Mammary epithelial cell (primary cell): ENCODE measurements at regions not wholly inside any gene's neighbourhood (a gene's known extent, or its start where the extent isn't known, plus 50 kb on each side); places are given as distances from the start of the nearest gene placed in this dataset.
A peak's percentile ranks its signal among the peaks of the same experiment; 100 is the strongest.

Experiments used
- EZH2 ChIP-seq: IDR thresholded peaks from 2 replicates; pipeline ENCODE4 v1.6.1; 2012; ENCODE audit warnings: low read length, inconsistent platforms, borderline replicate concordance
- TF ChIP-seq, protein P1 (sequence below), 2 donors: IDR thresholded peaks in 1 of 2; conservative IDR thresholded peaks in 1 of 2; 2 replicates each; pipeline ENCODE4 v1.5.1; 2011 to 2012; ENCODE audit warnings: inconsistent platforms in 2 of 2, low read length in 2 of 2, mild to moderate bottlenecking in 2 of 2, control low read depth in 1 of 2, low read depth in 1 of 2; ENCODE audit not compliant: insufficient read depth in 1 of 2; ENCODE audit errors: extremely low read depth in 1 of 2

DNA sequence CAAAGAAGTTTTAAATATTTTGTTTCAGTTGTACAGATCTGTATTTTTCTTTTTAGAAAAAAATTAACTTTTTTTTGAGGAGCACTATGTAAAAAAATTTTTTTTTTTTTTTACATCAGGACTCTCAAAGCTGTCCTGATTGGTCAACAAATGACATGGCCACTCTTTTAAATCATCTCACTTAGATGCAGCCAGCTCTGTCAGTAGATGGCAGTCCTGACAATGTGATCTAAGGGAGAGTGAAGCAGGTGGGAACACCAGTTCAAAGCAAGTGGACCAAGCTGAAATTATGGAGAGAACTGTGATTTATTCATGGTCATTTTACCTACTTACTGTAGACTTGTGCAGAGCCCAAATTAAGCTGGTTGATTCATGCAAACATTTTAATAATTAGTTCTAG lies 174.7 kb upstream of the GPRIN3 start:
- TF ChIP-seq, protein P1, sequence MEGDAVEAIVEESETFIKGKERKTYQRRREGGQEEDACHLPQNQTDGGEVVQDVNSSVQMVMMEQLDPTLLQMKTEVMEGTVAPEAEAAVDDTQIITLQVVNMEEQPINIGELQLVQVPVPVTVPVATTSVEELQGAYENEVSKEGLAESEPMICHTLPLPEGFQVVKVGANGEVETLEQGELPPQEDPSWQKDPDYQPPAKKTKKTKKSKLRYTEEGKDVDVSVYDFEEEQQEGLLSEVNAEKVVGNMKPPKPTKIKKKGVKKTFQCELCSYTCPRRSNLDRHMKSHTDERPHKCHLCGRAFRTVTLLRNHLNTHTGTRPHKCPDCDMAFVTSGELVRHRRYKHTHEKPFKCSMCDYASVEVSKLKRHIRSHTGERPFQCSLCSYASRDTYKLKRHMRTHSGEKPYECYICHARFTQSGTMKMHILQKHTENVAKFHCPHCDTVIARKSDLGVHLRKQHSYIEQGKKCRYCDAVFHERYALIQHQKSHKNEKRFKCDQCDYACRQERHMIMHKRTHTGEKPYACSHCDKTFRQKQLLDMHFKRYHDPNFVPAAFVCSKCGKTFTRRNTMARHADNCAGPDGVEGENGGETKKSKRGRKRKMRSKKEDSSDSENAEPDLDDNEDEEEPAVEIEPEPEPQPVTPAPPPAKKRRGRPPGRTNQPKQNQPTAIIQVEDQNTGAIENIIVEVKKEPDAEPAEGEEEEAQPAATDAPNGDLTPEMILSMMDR (conservative IDR thresholded peaks at IDR 0.05 in 1 of 2, IDR thresholded peaks at IDR 0.05 in 1 of 2; ENCODE audit: extremely low read depth in 1 of 2, insufficient read depth in 1 of 2, low read depth in 1 of 2, low read length in 2 of 2), result peak; percentile 34 to 49
- TF ChIP-seq EZH2, result no peak
